Dendritic cell treated with granulocyte-macrophage colony-stimulating factor and Interleukin-4, amounts not matched to agents 40 ng/mL and 50 ng/mL, for 4 days (primary cell): ENCODE measurements at regions not wholly inside any gene's neighbourhood (a gene's known extent, or its start where the extent isn't known, plus 50 kb on each side); places are given as distances from the start of the nearest gene placed in this dataset.

ENCODE experiments used
- H3K27ac Mint-ChIP-seq: one replicate; pipeline ENCODE4 v1.8.0; 2022; ENCODE audit warnings: mild to moderate bottlenecking, mixed read lengths
- H3K27me3 Mint-ChIP-seq: one replicate; pipeline ENCODE4 v1.8.0; 2022; ENCODE audit warnings: mild to moderate bottlenecking, mixed read lengths
- H3K36me3 Mint-ChIP-seq: one replicate; pipeline ENCODE4 v1.8.0; 2022; ENCODE audit warnings: low read depth, mixed read lengths
- H3K4me1 Mint-ChIP-seq: one replicate; pipeline ENCODE4 v1.8.0; 2022; ENCODE audit warnings: low read depth, mixed read lengths
- H3K4me3 Mint-ChIP-seq: one replicate; pipeline ENCODE4 v1.8.0; 2022; ENCODE audit warnings: mild to moderate bottlenecking, moderate library complexity, mixed read lengths
- H3K9me3 Mint-ChIP-seq: one replicate; pipeline ENCODE4 v1.8.0; 2022; ENCODE audit warnings: mixed read lengths
- intact Hi-C: fragments of 100-400 bp; cut with micrococcal nuclease; formaldehyde crosslinking; loops from one replicate; pipeline ENCODE4 v1.15.0; 2022

GRCh38 chr22:47391169-47392053, 629.0 kb downstream of the TBC1D22A start:
- H3K4me3 Mint-ChIP-seq: no peak overlapping the region

GRCh38 chr22:47390026-47390970, 627.8 kb downstream of the TBC1D22A start:
- Mint-ChIP-seq H3K4me1 (no peaks in the 10 kb centered on the region), H3K9me3 (no peaks in the 10 kb centered on the region), H3K4me3 (no peak overlapping the region), H3K36me3 (no peaks in the 10 kb centered on the region), H3K27ac (no peak overlapping the region), H3K27me3 (peaks cover 1% of the 10 kb centered on the region)
- intact Hi-C loops: no loop called here

More at GRCh38 chr22:47391169-47392053, 629.0 kb downstream of the TBC1D22A start:
- Mint-ChIP-seq H3K27ac (no peak overlapping the region), H3K4me1 (no peaks in the 10 kb centered on the region), H3K27me3 (peaks cover 1% of the 10 kb centered on the region), H3K9me3 (no peaks in the 10 kb centered on the region), H3K36me3 (no peaks in the 10 kb centered on the region)
- intact Hi-C loops: no loop called here

- no peaks in the 10 kb centered on the region for H3K36me3 Mint-ChIP-seq
- H3K27me3 Mint-ChIP-seq: peaks cover 1% of the 10 kb centered on the region
- intact Hi-C loops: no loop called here
- no peak overlapping the region for H3K4me3 Mint-ChIP-seq
- H3K27ac Mint-ChIP-seq: no peak overlapping the region
- H3K4me1 Mint-ChIP-seq: no peaks in the 10 kb centered on the region
- H3K9me3 Mint-ChIP-seq: no peaks in the 10 kb centered on the region
Measured at GRCh38 chr22:47389201-47389600, 626.8 kb downstream of the TBC1D22A start.

- Mint-ChIP-seq H3K9me3 (no peaks in the 10 kb centered on the region), H3K4me1 (no peaks in the 10 kb centered on the region), H3K36me3 (no peaks in the 10 kb centered on the region), H3K27me3 (peaks cover 1% of the 10 kb centered on the region), H3K4me3 (no peak overlapping the region), H3K27ac (no peak overlapping the region)
- intact Hi-C loops: no loop called here
Measured at GRCh38 chr22:47388778-47389177, 626.3 kb downstream of the TBC1D22A start.

- no peaks in the 10 kb centered on the region for H3K36me3 Mint-ChIP-seq
- peaks cover 1% of the 10 kb centered on the region for H3K27me3 Mint-ChIP-seq
- H3K9me3 Mint-ChIP-seq: no peaks in the 10 kb centered on the region
- no peak overlapping the region for H3K4me3 Mint-ChIP-seq
- H3K4me1 Mint-ChIP-seq: no peaks in the 10 kb centered on the region
- intact Hi-C loops: no loop called here
- no peak overlapping the region for H3K27ac Mint-ChIP-seq
Measured at GRCh38 chr22:47388331-47388730, 625.9 kb downstream of the TBC1D22A start.

- Mint-ChIP-seq H3K4me3 (no peak overlapping the region), H3K4me1 (no peaks in the 10 kb centered on the region), H3K9me3 (no peaks in the 10 kb centered on the region), H3K36me3 (no peaks in the 10 kb centered on the region), H3K27me3 (peaks cover 3% of the 10 kb centered on the region), H3K27ac (no peak overlapping the region)
- intact Hi-C loops: no loop called here
Measured at GRCh38 chr22:47386812-47387510, 624.5 kb downstream of the TBC1D22A start.

GRCh38 chr22:47384977-47385376, 622.5 kb downstream of the TBC1D22A start:
- no peak overlapping the region for H3K27ac Mint-ChIP-seq
- no peaks in the 10 kb centered on the region for H3K9me3 Mint-ChIP-seq
- intact Hi-C loops: no loop called here
- H3K4me3 Mint-ChIP-seq: no peak overlapping the region
- no peaks in the 10 kb centered on the region for H3K36me3 Mint-ChIP-seq
- H3K27me3 Mint-ChIP-seq: peaks cover 3% of the 10 kb centered on the region
- no peaks in the 10 kb centered on the region for H3K4me1 Mint-ChIP-seq

- no peak overlapping the region for H3K4me3 Mint-ChIP-seq
- H3K27ac Mint-ChIP-seq: no peak overlapping the region
- intact Hi-C loops: no loop called here
- peaks cover 3% of the 10 kb centered on the region for H3K27me3 Mint-ChIP-seq
- peaks cover 8% of the 10 kb centered on the region for H3K36me3 Mint-ChIP-seq
- no peaks in the 10 kb centered on the region for H3K4me1 Mint-ChIP-seq
- H3K9me3 Mint-ChIP-seq: peaks cover 16% of the 10 kb centered on the region
Measured at GRCh38 chr22:47382164-47382890, 619.9 kb downstream of the TBC1D22A start.

- no peak overlapping the region for H3K4me3 Mint-ChIP-seq
- peaks cover 8% of the 10 kb centered on the region for H3K36me3 Mint-ChIP-seq
- H3K27ac Mint-ChIP-seq: no peak overlapping the region
- intact Hi-C loops: no loop called here
- peaks cover 16% of the 10 kb centered on the region for H3K9me3 Mint-ChIP-seq
- peaks cover 1% of the 10 kb centered on the region for H3K27me3 Mint-ChIP-seq
- no peaks in the 10 kb centered on the region for H3K4me1 Mint-ChIP-seq
Measured at GRCh38 chr22:47381240-47381639, 618.8 kb downstream of the TBC1D22A start.

- intact Hi-C loops: no loop called here
- Mint-ChIP-seq H3K36me3 (peaks cover 8% of the 10 kb centered on the region), H3K9me3 (peaks cover 16% of the 10 kb centered on the region), H3K27ac (no peak overlapping the region), H3K4me1 (no peaks in the 10 kb centered on the region), H3K27me3 (peaks cover 1% of the 10 kb centered on the region), H3K4me3 (no peak overlapping the region)
Measured at GRCh38 chr22:47380692-47381091, 618.2 kb downstream of the TBC1D22A start.

GRCh38 chr22:47379037-47379436, 616.6 kb downstream of the TBC1D22A start:
- intact Hi-C loops: no loop called here
- Mint-ChIP-seq H3K9me3 (peaks cover 16% of the 10 kb centered on the region), H3K36me3 (peaks cover 8% of the 10 kb centered on the region), H3K4me3 (no peak overlapping the region), H3K4me1 (no peaks in the 10 kb centered on the region), H3K27me3 (peaks cover 1% of the 10 kb centered on the region), H3K27ac (no peak overlapping the region)

- no peak overlapping the region for H3K27ac Mint-ChIP-seq
- peaks cover 16% of the 10 kb centered on the region for H3K9me3 Mint-ChIP-seq
- H3K27me3 Mint-ChIP-seq: peaks cover 1% of the 10 kb centered on the region
- intact Hi-C loops: no loop called here
- H3K36me3 Mint-ChIP-seq: peaks cover 8% of the 10 kb centered on the region
- no peaks in the 10 kb centered on the region for H3K4me1 Mint-ChIP-seq
- H3K4me3 Mint-ChIP-seq: no peak overlapping the region
Measured at GRCh38 chr22:47377926-47378560, 615.6 kb downstream of the TBC1D22A start.
